Epithelial cell of esophagus (primary cell): ENCODE measurements at regions not wholly inside any gene's neighbourhood (a gene's known extent, or its start where the extent isn't known, plus 50 kb on each side); places are given as distances from the start of the nearest gene placed in this dataset.
"Not testable (repeated sequence)": the region's sequence is repeated elsewhere in the genome, so short reads cannot be mapped to it uniquely, and the experiment has no call there.

Source experiments
- DNase-seq: peaks from one replicate; pipeline ENCODE4 v3.0.0; 2010; ENCODE audit warnings: low read depth
- H3K4me3 ChIP-seq: 2 replicates; pipeline ENCODE4 v1.5.1; 2011; ENCODE audit warnings: mild to moderate bottlenecking, low read length, control low read depth
- CTCF ChIP-seq: IDR thresholded peaks from 2 replicates; pipeline ENCODE4 v1.5.1; 2011; ENCODE audit warnings: low read depth, mild to moderate bottlenecking, low read length, control low read depth, inconsistent platforms; ENCODE audit not compliant: insufficient read depth; ENCODE audit errors: missing control alignments

GRCh38 chr12:25797949-25798348 lies 160.5 kb upstream of the RASSF8 start:
- no peak for DNase-seq
- TF ChIP-seq CTCF = no peak
- no peak overlapping the region for H3K4me3 ChIP-seq

- DNase-seq = no peak
- no peak for TF ChIP-seq CTCF
- H3K4me3 ChIP-seq = no peak overlapping the region
Measured at GRCh38 chr12:25800101-25800500, 158.4 kb upstream of the RASSF8 start.

- H3K4me3 ChIP-seq = no peak overlapping the region
- peak; percentile 54 for DNase-seq
- TF ChIP-seq CTCF = no peak
Measured at GRCh38 chr12:25801734-25802133, 156.7 kb upstream of the RASSF8 start.

- TF ChIP-seq CTCF = no peak
- no peak overlapping the region for H3K4me3 ChIP-seq
- DNase-seq = no peak
Measured at GRCh38 chr12:25802143-25802542, 156.3 kb upstream of the RASSF8 start.

GRCh38 chr12:25803029-25803664 lies 155.3 kb upstream of the RASSF8 start:
- H3K4me3 ChIP-seq, DNase-seq: not testable (repeated sequence)

- not testable (repeated sequence) for DNase-seq, H3K4me3 ChIP-seq
Measured at GRCh38 chr12:25804286-25804685, 154.2 kb upstream of the RASSF8 start.

GRCh38 chr12:25806271-25806670 lies 152.2 kb upstream of the RASSF8 start:
- TF ChIP-seq CTCF = no peak
- H3K4me3 ChIP-seq = no peak overlapping the region
- DNase-seq = peak; percentile 18

- TF ChIP-seq CTCF = no peak
- DNase-seq = no peak
- H3K4me3 ChIP-seq = no peak overlapping the region
Measured at GRCh38 chr12:25808604-25809003, 149.9 kb upstream of the RASSF8 start.
